NCI-H460 (cell line): ENCODE measurements at regions not wholly inside any gene's neighbourhood (a gene's known extent, or its start where the extent isn't known, plus 50 kb on each side); places are given as distances from the start of the nearest gene placed in this dataset.
"Not testable (repeated sequence)": the region's sequence is repeated elsewhere in the genome, so short reads cannot be mapped to it uniquely, and the experiment has no call there.

ENCODE experiments used
- DNase-seq: peaks from one replicate; pipeline ENCODE4 v3.0.0-alpha.2; 2016; ENCODE audit warnings: low read depth; ENCODE audit errors: extremely low read depth

DNA sequence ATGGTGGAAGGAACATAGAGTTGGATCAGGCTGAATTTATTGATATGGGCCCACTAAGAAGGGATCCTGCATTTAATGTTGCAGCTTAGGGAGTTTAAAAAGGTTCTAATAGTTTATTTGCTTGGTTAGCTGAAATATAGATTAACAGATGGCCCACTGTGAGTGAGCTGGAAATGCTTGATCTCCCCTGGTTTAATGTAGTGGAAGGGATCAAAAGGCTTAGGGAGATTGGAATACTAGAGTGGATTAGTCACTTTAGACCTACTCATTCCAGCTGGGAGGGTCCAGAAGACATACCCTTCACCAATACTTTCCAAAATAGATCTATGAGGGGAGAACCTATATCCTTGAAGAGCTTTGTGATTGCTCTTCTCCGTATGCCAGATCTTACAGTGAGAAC, 130.1 kb upstream of the ZC3H12C start:
- DNase-seq = no peak

DNA sequence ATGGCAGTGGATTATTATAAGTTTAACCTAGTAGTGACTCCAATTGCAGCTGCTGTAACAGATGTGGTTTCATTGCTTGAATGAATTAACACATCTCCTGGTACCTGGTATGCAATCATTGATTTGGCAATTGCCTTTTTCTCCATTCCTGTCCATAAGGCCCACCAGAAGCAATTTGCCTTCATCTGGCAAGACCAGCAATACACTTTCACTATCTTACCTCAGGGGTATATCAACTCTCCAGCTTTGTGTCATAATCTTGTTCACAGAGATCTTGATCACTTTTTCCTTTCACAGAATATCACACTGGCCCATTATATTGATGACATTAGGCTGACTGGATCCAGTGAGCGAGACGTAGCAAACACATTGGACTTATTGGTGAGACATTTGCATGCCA, 128.7 kb upstream of the ZC3H12C start:
- no peak for DNase-seq

DNA sequence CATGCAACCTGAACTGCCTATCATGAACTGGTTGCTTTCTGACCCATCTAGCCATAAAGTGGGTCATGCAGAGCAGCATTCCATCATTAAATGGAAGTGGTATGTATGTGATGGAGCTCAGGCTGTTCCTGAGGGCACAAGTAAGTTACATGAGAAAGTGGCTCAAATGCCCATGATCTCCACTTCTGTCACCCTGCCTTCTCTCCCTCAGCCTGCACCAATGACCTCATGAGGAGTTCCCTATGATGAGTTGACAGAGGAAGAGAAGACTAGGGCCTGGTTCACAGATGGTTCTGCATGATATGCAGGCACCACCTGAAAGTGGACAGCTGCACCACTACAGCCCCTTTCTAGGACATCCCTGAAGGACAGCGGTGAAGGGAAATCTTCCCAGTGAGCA, 127.7 kb upstream of the ZC3H12C start:
- not testable (repeated sequence) for DNase-seq

DNA sequence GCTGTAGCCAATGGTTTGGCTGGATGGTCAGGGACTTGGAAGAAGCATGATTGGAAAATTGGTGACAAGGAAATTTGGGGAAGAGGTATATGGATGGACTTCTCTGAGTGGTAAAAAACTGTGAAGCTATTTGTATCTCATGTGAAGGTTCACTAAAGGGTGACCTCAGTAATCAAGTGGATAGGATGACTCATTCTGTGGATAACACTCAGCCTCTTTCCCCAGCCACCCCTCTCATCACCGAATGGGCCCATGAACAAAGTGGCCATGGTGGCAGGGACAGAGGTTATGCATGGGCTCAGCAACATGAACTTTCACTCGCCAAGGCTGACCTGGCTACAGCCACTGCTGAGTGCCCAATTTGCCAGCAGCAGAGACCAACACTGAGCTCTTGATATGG, 127.3 kb upstream of the ZC3H12C start:
- DNase-seq = not testable (repeated sequence)

DNA sequence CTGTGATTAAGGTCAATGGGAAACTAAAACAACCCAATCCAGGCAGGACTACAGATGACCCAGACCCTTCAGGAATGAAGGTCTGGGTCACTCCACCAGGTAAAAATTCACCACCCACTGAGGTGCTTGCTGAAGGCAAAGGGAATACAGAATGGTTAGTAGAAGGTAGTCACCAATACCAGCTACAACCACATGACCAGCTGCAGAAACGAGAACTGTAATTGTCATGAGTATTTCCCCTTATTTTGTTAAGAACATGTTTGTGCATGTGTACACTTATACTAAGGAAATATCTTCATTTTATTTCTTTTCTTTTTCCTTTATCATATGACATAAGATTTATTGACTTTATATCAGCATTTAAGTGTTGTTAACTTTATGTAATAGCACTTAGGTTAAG, 126.1 kb upstream of the ZC3H12C start:
- not testable (repeated sequence) for DNase-seq

DNA sequence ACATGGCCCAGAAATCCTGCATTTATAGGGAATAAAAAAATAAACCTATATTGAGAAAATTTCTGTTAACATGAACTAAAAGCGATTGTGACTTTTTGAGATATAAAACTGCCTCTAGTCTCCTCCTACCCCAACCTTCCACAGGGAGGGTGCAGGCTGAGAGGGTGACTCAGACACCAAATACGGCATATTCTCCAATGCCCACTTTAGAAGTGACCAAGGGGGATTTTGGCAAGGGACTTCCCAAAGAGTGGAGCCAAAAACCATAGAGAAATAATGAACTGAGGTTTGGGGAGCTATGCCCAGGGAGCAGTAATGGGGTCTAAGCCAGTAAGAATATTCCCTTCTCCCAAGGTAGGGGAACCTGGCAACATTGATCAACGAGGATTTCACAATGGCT, 124.9 kb upstream of the ZC3H12C start:
- DNase-seq = no peak

DNA sequence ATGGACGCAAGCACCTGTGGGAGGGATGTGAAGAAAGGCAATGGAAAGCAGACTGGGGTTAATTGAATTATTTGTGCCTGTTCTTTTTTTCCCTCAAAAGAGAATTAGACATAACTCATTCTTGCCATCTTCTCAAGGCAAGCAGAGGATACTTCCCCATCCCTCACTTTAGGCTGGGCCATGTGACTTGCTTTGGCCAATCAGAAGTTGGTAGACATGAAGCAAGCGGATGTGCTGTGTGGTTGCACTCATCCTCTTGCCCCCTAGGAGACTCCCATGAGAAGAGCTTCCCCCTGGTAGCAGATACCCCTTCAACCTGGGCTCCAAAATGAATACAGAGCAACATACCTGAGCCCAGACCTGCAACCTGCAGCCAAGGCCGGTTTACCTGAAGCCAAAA, 124.4 kb upstream of the ZC3H12C start:
- DNase-seq = no peak

DNA sequence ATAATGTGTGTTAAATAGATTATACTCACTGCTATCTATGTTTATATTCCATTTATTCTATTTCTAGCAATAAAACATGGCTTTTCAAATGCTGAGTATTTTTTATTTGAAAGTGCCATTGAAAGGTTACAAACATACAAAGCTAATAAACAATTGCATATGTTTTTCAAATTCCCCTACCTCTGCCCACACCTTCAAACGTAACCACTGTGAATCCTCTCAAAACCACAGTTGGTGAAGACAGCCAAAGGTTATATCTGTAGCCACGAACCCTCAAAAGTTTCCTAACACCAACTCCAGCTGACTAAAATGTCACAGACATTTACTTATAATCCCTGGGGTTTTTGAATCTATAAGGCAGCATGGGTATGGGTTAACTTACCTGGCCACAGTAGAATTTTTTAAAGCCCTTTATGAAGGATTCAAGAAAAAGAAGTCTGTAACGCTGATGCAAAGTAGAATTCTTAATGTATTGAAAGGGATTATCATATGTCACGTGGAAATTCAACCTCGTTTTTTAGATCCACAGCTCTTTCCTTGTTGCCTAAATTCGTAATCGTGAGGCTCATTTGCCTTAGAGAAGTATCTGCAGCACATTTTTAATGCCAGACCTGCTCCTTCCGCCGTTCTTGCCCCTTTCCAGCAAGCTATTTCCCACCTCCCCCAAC, 122.5 kb upstream of the ZC3H12C start:
- DNase-seq = no peak

DNA sequence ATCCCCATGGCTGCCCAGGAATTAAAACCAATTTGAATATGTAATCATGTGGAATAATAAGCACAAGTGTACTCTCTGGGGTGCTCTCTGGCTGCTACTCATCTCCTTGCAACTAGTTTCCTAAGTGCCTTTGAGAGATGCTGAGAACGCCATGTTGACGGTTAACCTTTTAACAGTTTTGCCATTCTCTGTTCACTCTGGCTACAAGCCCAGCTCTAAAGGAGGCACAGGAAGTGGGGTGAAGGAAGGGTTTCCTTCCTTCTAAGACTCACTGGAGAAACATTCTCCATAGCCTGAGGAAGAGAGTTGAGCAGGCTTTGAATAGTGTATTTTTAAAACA, 122.0 kb upstream of the ZC3H12C start:
- DNase-seq = no peak

DNA sequence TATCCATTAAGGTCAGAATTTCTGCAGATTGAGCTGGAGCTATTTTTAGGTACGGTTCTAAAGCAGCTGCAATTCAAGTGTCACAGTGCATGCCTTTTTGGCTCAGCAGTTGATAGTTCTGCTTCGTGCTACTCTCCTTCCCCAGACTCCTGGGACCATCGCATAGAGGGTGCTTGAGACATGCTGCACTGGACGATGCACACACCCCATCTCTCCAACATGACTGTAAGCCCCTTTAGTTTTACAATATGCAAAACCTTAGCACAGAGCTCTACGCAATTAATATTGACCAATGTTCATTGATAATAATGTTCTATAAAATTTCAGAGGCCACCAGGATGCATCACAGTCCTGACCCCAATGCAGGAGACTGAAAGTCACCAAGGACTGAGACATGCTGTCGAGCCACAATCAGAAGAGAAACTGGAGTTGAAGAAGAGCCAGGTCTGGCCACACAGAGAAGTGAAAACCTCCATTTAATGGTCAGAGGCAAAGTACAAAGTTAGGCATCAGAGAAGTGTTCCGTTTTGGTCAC, 120.9 kb upstream of the ZC3H12C start:
- DNase-seq = no peak

DNA sequence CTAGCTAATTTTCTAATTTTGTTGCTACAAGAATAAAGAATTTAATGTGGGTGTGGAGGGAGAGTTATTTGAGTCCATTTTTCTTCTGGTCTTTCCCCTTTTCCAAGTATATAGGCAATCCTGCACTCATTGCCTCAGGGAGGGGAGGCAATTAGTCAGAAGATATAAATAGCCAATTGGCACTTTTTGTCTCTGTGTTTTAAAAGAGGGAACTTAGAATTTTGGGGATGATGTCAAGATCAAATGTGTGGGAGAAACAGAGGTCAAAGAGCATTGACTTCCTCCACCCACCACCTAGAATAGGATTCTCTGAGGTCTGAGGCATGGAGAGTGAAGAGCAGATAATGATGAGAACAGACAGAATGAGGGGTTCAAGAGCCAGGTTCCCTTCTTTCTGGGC, 120.3 kb upstream of the ZC3H12C start:
- DNase-seq = no peak

DNA sequence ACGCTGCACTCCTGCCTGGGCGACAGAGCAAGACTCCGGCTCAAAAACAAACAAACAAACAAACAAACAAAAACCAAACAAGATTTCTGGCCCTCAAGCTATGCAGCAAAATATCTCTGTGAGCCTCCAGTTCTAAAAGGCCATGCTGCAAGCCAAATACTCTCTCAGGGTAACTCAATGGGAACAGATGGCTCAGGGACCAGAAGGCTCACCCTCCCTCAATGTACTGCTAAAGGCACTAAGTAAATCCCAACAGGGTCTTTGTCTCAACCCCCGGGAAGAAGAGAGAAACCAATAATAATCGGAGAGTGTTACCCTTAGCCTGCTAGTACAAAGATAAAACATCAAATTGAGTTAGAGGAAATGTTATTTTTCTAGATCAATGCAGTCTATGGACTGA, 119.7 kb upstream of the ZC3H12C start:
- no peak for DNase-seq

DNA sequence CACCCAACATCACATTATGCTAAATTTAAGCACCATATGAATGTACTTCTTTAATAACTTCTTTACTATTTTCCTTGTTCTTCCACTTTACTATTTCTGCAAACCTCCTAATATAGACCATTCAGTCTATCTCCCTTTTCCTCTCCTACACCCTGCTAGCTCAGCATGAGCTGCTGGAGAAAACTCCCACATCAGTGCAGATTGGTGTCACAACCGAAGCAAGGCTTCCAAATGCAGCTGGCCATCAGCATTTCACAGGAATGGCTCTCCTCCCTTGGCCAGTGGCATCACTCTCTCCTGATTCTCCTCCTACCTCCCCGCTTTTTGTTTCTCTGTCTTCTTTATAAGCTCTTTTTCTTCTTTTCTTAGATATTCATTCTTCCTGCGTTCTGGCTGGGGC, 118.7 kb upstream of the ZC3H12C start:
- DNase-seq = no peak

DNA sequence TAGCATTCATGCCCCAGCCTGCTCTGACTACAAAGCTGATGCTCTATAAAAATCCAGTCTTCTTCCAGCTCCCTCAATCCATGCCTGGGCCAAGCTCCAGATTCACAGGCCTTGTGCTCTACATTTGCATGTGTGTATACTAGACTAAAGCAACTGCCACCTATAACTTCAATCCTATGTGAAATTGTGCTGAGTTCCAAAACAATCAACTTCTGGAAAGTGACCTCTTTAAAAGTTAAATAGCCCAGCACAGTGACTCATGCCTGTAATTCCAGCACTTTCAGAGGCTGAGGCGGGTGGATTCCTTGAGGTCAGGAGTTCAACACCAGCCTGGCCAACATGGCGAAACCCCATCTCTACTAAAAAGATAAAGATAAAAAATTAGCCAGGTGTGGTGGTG, 114.3 kb upstream of the ZC3H12C start:
- DNase-seq = no peak

DNA sequence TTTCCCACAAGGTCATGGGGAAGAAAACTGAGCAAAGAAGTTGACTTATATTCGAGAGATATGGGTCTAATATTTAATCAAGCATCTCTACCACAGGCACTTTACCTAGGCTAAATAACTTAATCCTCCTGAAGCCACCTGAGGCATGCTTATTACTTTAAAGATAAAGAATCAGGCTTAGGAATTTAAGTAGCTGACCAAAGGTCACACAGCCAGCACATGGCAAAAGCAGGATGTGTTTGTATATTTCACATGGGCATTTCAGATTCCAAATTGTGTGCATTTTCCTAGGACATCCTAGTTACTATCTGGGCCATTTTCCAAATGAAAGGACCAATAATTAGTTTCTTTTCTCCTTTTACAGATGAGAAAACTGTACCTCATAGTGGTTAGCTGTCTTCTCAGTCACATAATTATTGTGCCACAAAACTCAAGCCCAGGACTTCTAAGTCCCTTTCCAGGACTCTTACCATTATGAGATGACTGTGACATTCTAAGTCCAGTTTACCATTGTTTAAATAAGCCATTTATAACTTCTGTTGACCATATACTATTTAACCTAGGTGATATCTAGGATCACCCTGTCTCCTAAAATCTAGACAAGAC, 112.1 kb upstream of the ZC3H12C start:
- DNase-seq = no peak

DNA sequence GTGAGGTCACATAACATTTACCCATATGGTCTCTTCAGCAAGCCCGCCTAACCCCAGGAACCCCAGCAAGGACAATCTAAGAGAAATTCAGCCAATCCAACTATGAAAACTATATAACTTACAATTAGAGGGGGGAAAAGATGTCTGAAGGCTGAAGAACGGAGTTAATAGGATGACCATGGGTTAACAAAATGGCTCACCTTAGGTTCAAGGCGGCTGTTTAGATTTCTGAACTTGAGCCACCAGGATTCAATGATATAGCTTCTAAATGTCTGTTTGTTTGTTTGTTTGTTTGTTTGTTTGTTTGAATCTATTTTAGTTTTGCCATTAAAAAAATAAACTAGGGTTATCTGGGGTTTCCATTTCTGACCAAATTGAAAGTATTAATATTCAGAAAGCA, 109.8 kb upstream of the ZC3H12C start:
- DNase-seq = no peak

DNA sequence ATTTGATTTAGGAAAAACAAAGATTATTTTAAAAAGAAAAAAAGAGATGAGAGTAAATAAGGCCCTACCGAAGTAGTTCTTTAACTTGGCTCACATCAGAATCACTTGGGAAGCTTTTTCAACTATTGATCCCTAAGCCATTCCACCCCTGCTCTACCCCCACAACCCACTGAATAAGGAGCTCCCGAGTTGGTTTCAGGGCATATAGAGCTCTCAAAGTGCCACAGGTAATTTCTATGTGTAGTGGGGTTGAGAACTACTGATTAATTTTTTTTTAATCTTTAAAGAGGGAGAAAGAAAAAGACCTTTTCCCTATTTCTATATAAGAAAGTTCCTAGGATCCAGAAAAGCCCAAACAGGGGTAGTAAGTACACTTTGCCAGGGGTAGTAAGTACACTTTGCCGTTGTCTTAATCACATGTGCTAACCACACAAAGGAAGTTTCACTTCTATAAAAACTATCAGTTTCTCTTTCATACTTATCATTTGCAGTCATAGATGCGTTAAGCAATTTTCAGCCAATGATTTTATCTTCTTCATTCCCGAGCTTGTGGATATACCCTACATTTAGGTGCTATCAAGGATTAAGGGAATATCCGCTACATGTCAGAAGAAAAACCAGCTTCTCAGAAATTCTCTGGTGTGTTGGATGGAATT, 108.4 kb upstream of the ZC3H12C start:
- DNase-seq = no peak

DNA sequence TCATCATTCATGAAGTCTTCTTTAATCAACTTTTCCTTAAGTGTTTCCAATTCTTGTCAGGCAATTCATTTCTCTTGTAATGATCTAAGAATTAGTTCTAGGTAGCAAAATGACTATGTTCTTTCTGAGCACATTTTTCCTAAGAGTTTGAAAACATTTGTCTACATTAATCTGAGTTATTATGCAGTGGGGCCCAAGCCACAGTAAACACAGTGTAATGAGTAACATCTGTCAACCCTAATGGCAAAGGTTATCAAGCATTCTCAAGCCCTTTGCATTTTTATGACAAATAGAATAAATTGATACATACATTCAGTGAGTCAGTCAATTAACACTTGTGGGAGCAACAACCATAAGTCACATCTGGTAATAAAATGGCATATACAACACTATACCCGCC, 106.7 kb upstream of the ZC3H12C start:
- no peak for DNase-seq

DNA sequence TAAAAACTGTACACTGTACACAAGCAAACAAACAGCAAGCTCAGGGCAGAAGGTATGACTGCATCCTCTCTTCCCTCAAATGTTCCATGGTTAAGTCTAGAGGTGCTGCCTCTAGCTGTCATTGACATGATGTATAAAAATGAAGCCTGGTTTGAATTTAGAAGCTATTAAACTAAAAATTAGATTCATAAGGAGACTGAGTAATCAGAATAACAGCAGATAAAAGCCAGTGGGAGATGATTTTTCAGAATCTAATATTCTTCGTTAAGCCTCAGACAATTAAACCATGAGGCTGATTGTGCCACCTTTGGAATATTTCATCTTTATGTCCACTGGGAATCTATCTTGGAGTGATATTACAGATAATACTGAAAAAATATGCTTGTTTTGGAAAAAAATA, 101.4 kb upstream of the ZC3H12C start:
- no peak for DNase-seq

DNA sequence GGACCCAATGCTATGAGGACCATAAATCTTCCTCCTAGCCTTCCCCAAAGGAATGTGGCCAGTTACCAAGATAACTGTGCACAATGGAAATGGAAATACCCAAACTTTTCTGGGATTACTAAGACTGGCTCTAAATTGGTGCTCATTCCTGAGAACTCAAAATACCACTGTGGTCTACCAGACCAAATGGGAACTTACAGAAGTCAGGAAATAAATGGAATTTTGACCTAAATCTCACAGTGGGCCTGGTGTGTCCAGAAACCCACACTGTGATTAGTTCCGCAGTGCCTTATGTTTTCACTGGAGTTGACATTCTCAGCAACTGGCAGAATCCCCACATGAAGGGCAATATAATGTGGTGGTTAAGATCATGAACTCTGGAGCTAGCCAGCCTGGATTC, 99.4 kb upstream of the ZC3H12C start:
- no peak for DNase-seq

DNA sequence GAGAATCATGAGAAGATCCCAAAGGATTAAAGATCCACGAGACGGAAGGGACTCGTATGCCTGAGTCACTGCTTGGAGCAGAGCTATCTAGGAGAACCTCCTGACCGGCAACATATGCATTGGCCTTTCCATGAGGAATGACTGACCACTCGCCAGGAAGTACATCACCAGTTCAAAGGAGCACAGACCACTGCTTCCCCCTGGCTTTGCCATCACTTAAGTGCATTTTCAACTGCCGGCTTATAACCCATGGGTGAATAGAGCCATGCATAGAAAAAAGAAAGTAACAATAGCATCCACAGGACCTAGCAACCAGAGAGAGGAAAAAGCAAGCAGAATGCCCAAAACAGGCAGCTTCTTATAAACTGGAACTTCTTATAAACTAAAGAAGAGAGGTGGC, 98.3 kb upstream of the ZC3H12C start:
- DNase-seq = no peak

DNA sequence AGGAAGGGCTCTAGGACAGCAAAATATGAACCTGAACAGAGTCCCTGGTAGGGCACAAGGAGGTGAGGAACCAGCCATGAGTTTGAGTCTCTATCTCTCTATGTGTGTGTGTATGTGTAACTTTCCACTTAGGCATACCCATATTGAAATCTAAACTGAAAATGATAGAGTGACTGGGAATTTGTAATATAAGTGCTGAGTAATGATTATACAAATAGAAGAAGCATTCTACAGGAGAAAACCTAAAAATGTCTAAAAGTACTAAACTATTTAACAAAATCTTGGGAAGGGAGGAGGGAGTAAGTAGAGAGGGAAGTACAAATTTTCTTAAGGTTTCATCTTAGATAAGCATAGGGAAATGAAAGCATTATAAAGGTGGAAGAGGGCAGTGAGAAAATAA, 97.1 kb upstream of the ZC3H12C start:
- DNase-seq = no peak
